Tibial artery (tissue), 4 donors: ENCODE measurements at regions not wholly inside any gene's neighbourhood (a gene's known extent, or its start where the extent isn't known, plus 50 kb on each side); places are given as distances from the start of the nearest gene placed in this dataset.

ENCODE experiments used
- DNase-seq, 2 donors: peaks; one replicate each; pipeline ENCODE4 v3.0.0-alpha.2; 2019
- H3K27ac ChIP-seq, 2 donors: fragments of 200-600 bp; sonication (generic) in 1 of 2; 1 replicate in 1 of 2; 2 replicates in 1 of 2; pipeline ENCODE4 v1.5.1; 2018 to 2019; ENCODE audit warnings: mild to moderate bottlenecking in 1 of 2
- H3K27me3 ChIP-seq, 2 donors: fragments of 200-600 bp; sonication (generic) in 1 of 2; one replicate each; pipeline versions ENCODE4 v1.5.1 to v1.6.0; 2016 to 2019
- H3K36me3 ChIP-seq, 3 donors: fragments of 200-600 bp; sonication (generic) in 2 of 3; one replicate each; pipeline ENCODE4 v1.5.1; 2016 to 2019; ENCODE audit warnings: mild to moderate bottlenecking in 2 of 3
- H3K4me1 ChIP-seq, 4 donors: fragments of 200-600 bp; sonication (generic) in 2 of 4; 1 replicate in 3 of 4; 2 replicates in 1 of 4; pipeline ENCODE4 v1.5.1; 2016 to 2019
- H3K4me3 ChIP-seq, 2 donors: fragments of 200-600 bp; sonication (generic) in 1 of 2; 1 replicate in 1 of 2; 2 replicates in 1 of 2; pipeline ENCODE4 v1.5.1; 2018 to 2019; ENCODE audit warnings: mild to moderate bottlenecking in 2 of 2
- H3K9me3 ChIP-seq, 3 donors: fragments of 200-600 bp; sonication (generic) in 1 of 3; one replicate each; pipeline ENCODE4 v1.5.1; 2016 to 2019
- intact Hi-C: fragments of 100-400 bp; cut with DNase I; formaldehyde crosslinking; loops from one replicate; pipeline ENCODE4 v1.15.0; 2023; ENCODE audit warnings: low total_unique reads
- TF ChIP-seq, protein P1 (sequence below), 2 experiments: fragments of 200-600 bp in 1 of 2; fragments of 450-650 bp in 1 of 2; IDR thresholded peaks; one replicate each; pipeline ENCODE4 v1.5.1; 2017 to 2019; ENCODE audit warnings: antibody characterized with exemption in 2 of 2, mild to moderate bottlenecking in 1 of 2, moderate library complexity in 1 of 2

DNA sequence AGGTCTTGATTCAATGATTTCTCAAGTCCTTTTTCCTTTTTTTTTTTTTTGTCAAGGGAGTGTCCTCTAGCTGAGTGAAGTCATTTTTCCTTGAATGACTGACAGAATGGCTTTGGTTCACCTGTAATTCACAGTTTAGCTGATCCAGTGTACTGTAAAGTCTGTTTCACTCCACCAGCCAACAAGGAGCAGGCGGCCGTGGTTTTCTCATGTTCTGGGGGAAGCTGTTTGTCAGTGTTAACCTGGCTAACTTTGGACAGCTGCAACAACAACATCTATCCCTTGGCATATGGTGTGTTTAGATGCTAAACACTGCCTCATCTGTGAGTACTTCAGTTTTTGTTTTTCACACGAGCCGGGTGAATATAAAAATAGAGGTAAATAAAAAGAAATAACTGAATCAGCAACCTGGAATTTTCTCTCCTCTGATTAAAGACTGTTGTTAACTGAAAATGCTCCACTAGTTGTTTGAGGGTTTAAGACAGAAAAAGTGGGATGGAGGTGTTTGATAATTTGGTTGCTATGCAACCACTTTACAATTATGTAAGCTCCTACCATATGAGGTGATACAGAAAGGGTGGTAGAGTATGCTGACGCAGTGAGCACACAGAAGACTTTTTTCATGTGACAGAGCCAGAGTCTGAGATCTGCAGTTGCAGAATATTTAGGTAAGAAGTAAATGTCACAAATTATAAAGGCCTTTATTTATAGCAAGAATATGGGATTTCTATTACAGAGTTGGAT is 50.3 kb upstream of the SLC2A13 start:
- H3K4me1 ChIP-seq: no peaks in the 10 kb centered on the region
- H3K36me3 ChIP-seq: no peaks in the 10 kb centered on the region
- no peak for DNase-seq
- H3K4me3 ChIP-seq: no peak overlapping the region
- no peak overlapping the region for H3K27ac ChIP-seq
- no peaks in the 10 kb centered on the region for H3K27me3 ChIP-seq
- TF ChIP-seq, protein P1, sequence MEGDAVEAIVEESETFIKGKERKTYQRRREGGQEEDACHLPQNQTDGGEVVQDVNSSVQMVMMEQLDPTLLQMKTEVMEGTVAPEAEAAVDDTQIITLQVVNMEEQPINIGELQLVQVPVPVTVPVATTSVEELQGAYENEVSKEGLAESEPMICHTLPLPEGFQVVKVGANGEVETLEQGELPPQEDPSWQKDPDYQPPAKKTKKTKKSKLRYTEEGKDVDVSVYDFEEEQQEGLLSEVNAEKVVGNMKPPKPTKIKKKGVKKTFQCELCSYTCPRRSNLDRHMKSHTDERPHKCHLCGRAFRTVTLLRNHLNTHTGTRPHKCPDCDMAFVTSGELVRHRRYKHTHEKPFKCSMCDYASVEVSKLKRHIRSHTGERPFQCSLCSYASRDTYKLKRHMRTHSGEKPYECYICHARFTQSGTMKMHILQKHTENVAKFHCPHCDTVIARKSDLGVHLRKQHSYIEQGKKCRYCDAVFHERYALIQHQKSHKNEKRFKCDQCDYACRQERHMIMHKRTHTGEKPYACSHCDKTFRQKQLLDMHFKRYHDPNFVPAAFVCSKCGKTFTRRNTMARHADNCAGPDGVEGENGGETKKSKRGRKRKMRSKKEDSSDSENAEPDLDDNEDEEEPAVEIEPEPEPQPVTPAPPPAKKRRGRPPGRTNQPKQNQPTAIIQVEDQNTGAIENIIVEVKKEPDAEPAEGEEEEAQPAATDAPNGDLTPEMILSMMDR (IDR thresholded peaks at IDR 0.05): no peak
- intact Hi-C loops: loop anchor here (10.0 kb wide), 1 partner anchor 69 kb away; the partner anchor contains the start of gene LRRK2
- H3K9me3 ChIP-seq: no peaks in the 10 kb centered on the region
